CD4-positive, alpha-beta T cell treated with Interleukin-17A for 4 hours (primary cell): ENCODE measurements at regions not wholly inside any gene's neighbourhood (a gene's known extent, or its start where the extent isn't known, plus 50 kb on each side); places are given as distances from the start of the nearest gene placed in this dataset.

ENCODE experiments used
- DNase-seq: peaks from one replicate; pipeline ENCODE4 v3.0.0-alpha.2; 2020; ENCODE audit warnings: mixed read lengths

- no peak for DNase-seq
Measured at GRCh38 chr1:87791931-87792740, 463.5 kb downstream of the LMO4 start.

- no peak for DNase-seq
Measured at GRCh38 chr1:87794788-87795614, 466.3 kb downstream of the LMO4 start.

- DNase-seq: no peak
Measured at GRCh38 chr1:87795615-87796337, 467.1 kb downstream of the LMO4 start.

GRCh38 chr1:87796471-87796901 is 467.8 kb downstream of the LMO4 start:
- no peak for DNase-seq

GRCh38 chr1:87799451-87799850 is 470.8 kb downstream of the LMO4 start:
- no peak for DNase-seq

GRCh38 chr1:87800006-87800405 is 471.3 kb downstream of the LMO4 start:
- DNase-seq: no peak

GRCh38 chr1:87803375-87803774 is 474.7 kb downstream of the LMO4 start:
- no peak for DNase-seq

GRCh38 chr1:87804128-87804527 is 475.4 kb downstream of the LMO4 start:
- no peak for DNase-seq

- DNase-seq: no peak
Measured at GRCh38 chr1:87805666-87806378, 477.1 kb downstream of the LMO4 start.

GRCh38 chr1:87806379-87807094 is 477.9 kb downstream of the LMO4 start:
- DNase-seq: no peak

- no peak for DNase-seq
Measured at GRCh38 chr1:87810166-87810565, 481.5 kb downstream of the LMO4 start.

GRCh38 chr1:87812871-87813577 is 484.3 kb downstream of the LMO4 start:
- DNase-seq: no peak

- no peak for DNase-seq
Measured at GRCh38 chr1:87814573-87814972, 485.9 kb downstream of the LMO4 start.

- DNase-seq: no peak
Measured at GRCh38 chr1:87816646-87817045, 488.0 kb downstream of the LMO4 start.

GRCh38 chr1:87820668-87821334 is 492.1 kb downstream of the LMO4 start:
- no peak for DNase-seq

GRCh38 chr1:87821335-87821697 is 492.6 kb downstream of the LMO4 start:
- no peak for DNase-seq

- DNase-seq: no peak
Measured at GRCh38 chr1:87826681-87827251, 498.1 kb downstream of the LMO4 start.

- DNase-seq: no peak
Measured at GRCh38 chr1:87829360-87829759, 500.7 kb downstream of the LMO4 start.

- DNase-seq: no peak
Measured at GRCh38 chr1:87830432-87830978, 501.8 kb downstream of the LMO4 start.

GRCh38 chr1:87833166-87833565 is 504.5 kb downstream of the LMO4 start:
- DNase-seq: no peak
